GM23338 (cell line): ENCODE measurements at regions not wholly inside any gene's neighbourhood (a gene's known extent, or its start where the extent isn't known, plus 50 kb on each side); places are given as distances from the start of the nearest gene placed in this dataset.

ENCODE experiments used
- ATAC-seq: fragments of 200-7000 bp; cut with Tn5 transposase; 3 replicates; pipeline ENCODE4 v1.9.1; 2020
- DNase-seq: peaks from one replicate; pipeline ENCODE4 v3.0.0-alpha.2; 2015; ENCODE audit warnings: low spot score
- H2AFZ ChIP-seq: fragments of 200-600 bp; sonication (generic); 2 replicates; pipeline ENCODE4 v1.8.0; 2016; ENCODE audit warnings: antibody characterized with exemption, mild to moderate bottlenecking, moderate library complexity
- H3F3A ChIP-seq: fragments of 200-600 bp; sonication (generic); replicated peaks from 2 replicates; pipeline ENCODE4 v1.8.0; 2017; ENCODE audit warnings: antibody characterized with exemption, mixed run types, low read depth
- H3K27ac ChIP-seq: fragments of 200-600 bp; sonication (generic); 2 replicates; pipeline ENCODE4 v1.6.1; 2016; ENCODE audit warnings: low read depth
- H3K27me3 ChIP-seq: fragments of 200-600 bp; sonication (generic); 2 replicates; pipeline ENCODE4 v1.8.0; 2016; ENCODE audit warnings: mild to moderate bottlenecking, mixed run types, moderate library complexity; ENCODE audit not compliant: insufficient read depth
- H3K36me3 ChIP-seq: fragments of 200-600 bp; sonication (generic); 2 replicates; pipeline ENCODE4 v1.8.0; 2016; ENCODE audit warnings: mild to moderate bottlenecking; ENCODE audit not compliant: insufficient read depth
- H3K4me1 ChIP-seq: fragments of 200-600 bp; sonication (generic); 2 replicates; pipeline ENCODE4 v1.8.0; 2016; ENCODE audit warnings: mild to moderate bottlenecking, moderate library complexity; ENCODE audit not compliant: insufficient read depth
- H3K4me2 ChIP-seq: fragments of 200-600 bp; sonication (generic); 2 replicates; pipeline ENCODE4 v1.7.1; 2017; ENCODE audit warnings: mixed run types
- H3K4me3 ChIP-seq: fragments of 200-600 bp; sonication (generic); 2 replicates; pipeline ENCODE4 v1.6.1; 2016; ENCODE audit warnings: mixed run types
- H3K79me2 ChIP-seq: fragments of 200-600 bp; sonication (generic); replicated peaks from 2 replicates; pipeline ENCODE4 v1.8.0; 2017; ENCODE audit warnings: mild to moderate bottlenecking; ENCODE audit not compliant: insufficient read depth
- H3K9me2 ChIP-seq: fragments of 200-600 bp; sonication (generic); 2 replicates; pipeline ENCODE4 v1.8.0; 2017; ENCODE audit not compliant: insufficient read depth
- H4K20me1 ChIP-seq: fragments of 200-600 bp; sonication (generic); replicated peaks from 2 replicates; pipeline ENCODE4 v1.8.0; 2017; ENCODE audit warnings: mild to moderate bottlenecking; ENCODE audit not compliant: insufficient read depth
- H3K27ac Mint-ChIP-seq: 2 replicates; pipeline ENCODE4 v1.8.0; 2020; ENCODE audit warnings: inconsistent platforms, mild to moderate bottlenecking, moderate library complexity, mixed read lengths
- H3K27me3 Mint-ChIP-seq: 3 replicates; pipeline ENCODE4 v1.8.0; 2022; ENCODE audit warnings: low read depth, mild to moderate bottlenecking, moderate library complexity, mixed read lengths, inconsistent platforms; ENCODE audit not compliant: insufficient read depth, poor library complexity
- H3K36me3 Mint-ChIP-seq: 3 replicates; pipeline ENCODE4 v1.8.0; 2021; ENCODE audit warnings: low read depth, mild to moderate bottlenecking, inconsistent platforms, moderate library complexity, mixed read lengths
- H3K4me1 Mint-ChIP-seq: 3 replicates; pipeline ENCODE4 v1.8.0; 2020; ENCODE audit warnings: mild to moderate bottlenecking, inconsistent platforms, mixed read lengths
- H3K4me3 Mint-ChIP-seq: 3 replicates; pipeline ENCODE4 v1.8.0; 2021; ENCODE audit warnings: moderate library complexity, mild to moderate bottlenecking, inconsistent platforms, mixed read lengths
- H3K9me3 Mint-ChIP-seq: 3 replicates; pipeline ENCODE4 v1.8.0; 2020; ENCODE audit warnings: moderate library complexity, mild to moderate bottlenecking, inconsistent platforms, mixed read lengths
- CREB1 ChIP-seq: fragments of 250-450 bp; sonication (Bioruptor Pico); IDR thresholded peaks from 2 replicates; pipeline ENCODE4 v1.5.0; 2020; ENCODE audit warnings: low read depth, mild to moderate bottlenecking, moderate library complexity
- ETS1 ChIP-seq: IDR thresholded peaks from 2 replicates; pipeline ENCODE4 v1.6.1; 2016; ENCODE audit warnings: antibody characterized with exemption
- EZH2phosphoT487 ChIP-seq: fragments of 200-600 bp; sonication (generic); IDR thresholded peaks from one replicate; pipeline ENCODE4 v1.8.1; 2018; ENCODE audit warnings: antibody characterized with exemption; ENCODE audit not compliant: unreplicated experiment
- NANOG ChIP-seq: IDR thresholded peaks from 2 replicates; pipeline ENCODE4 v1.6.1; 2016; ENCODE audit warnings: antibody characterized with exemption, borderline replicate concordance
- POLR2AphosphoS5 ChIP-seq: IDR thresholded peaks from 2 replicates; pipeline ENCODE4 v1.6.1; 2016; ENCODE audit warnings: antibody characterized with exemption, low read depth
- REST ChIP-seq: IDR thresholded peaks from one replicate; pipeline ENCODE4 v1.6.1; 2018; ENCODE audit warnings: antibody characterized with exemption; ENCODE audit not compliant: unreplicated experiment
- STAT1 ChIP-seq: IDR thresholded peaks from one replicate; pipeline ENCODE4 v1.6.1; 2016; ENCODE audit warnings: antibody characterized with exemption; ENCODE audit not compliant: unreplicated experiment
- ZNF114 ChIP-seq: fragments of 250-450 bp; sonication (Bioruptor Pico); IDR thresholded peaks from 2 replicates; pipeline ENCODE4 v1.5.0; 2020; ENCODE audit warnings: mild to moderate bottlenecking, moderate library complexity

- Mint-ChIP-seq H3K27ac (no peak overlapping the region), H3K27me3 (no peaks in the 10 kb centered on the region), H3K9me3 (no peaks in the 10 kb centered on the region; the same call in 1 of the 3 replicates), H3K4me3 (no peak overlapping the region), H3K4me1 (no peaks in the 10 kb centered on the region), H3K36me3 (no peaks in the 10 kb centered on the region)
- Histone ChIP-seq H3K4me1 (no peaks in the 10 kb centered on the region), H4K20me1 (no peaks in the 10 kb centered on the region), H2AFZ (no peak overlapping the region), H3K4me3 (no peak overlapping the region), H3K36me3 (no peaks in the 10 kb centered on the region), H3K27ac (no peak overlapping the region), H3K27me3 (no peaks in the 10 kb centered on the region), H3K4me2 (no peak overlapping the region), H3K79me2 (no peaks in the 10 kb centered on the region), H3K9me2 (no peaks in the 10 kb centered on the region), H3F3A (no peaks in the 10 kb centered on the region)
- TF ChIP-seq ZNF114 (CRISPR knock-in tag): no peak
- no peak for TF ChIP-seq REST
- ATAC-seq (no peak), DNase-seq (no peak)
These were observed 758.3 kb downstream of the HDGFL1 start for GRCh38 chr6:23327621-23328020.

GRCh38 chr6:23329086-23329485 lies 759.7 kb downstream of the HDGFL1 start:
- Mint-ChIP-seq H3K9me3 (no peaks in the 10 kb centered on the region; the same call in 1 of the 3 replicates), H3K4me3 (no peak overlapping the region), H3K27ac (no peak overlapping the region), H3K27me3 (no peaks in the 10 kb centered on the region), H3K36me3 (no peaks in the 10 kb centered on the region), H3K4me1 (no peaks in the 10 kb centered on the region)
- Histone ChIP-seq H3K27ac (no peak overlapping the region), H2AFZ (no peak overlapping the region), H3K9me2 (no peaks in the 10 kb centered on the region), H3K4me3 (no peak overlapping the region), H3K36me3 (no peaks in the 10 kb centered on the region), H3K79me2 (no peaks in the 10 kb centered on the region), H3F3A (no peaks in the 10 kb centered on the region), H4K20me1 (no peaks in the 10 kb centered on the region), H3K4me2 (no peak overlapping the region), H3K4me1 (no peaks in the 10 kb centered on the region), H3K27me3 (no peaks in the 10 kb centered on the region)
- ATAC-seq: no peak
- TF ChIP-seq EZH2phosphoT487: no peak
- TF ChIP-seq STAT1: no peak
- no peak for DNase-seq

- Histone ChIP-seq H3K36me3 (no peaks in the 10 kb centered on the region), H3F3A (no peaks in the 10 kb centered on the region), H3K27me3 (no peaks in the 10 kb centered on the region), H3K9me2 (no peaks in the 10 kb centered on the region), H3K4me2 (no peak overlapping the region), H2AFZ (no peak overlapping the region), H3K4me1 (no peaks in the 10 kb centered on the region), H3K27ac (no peak overlapping the region), H4K20me1 (no peaks in the 10 kb centered on the region), H3K79me2 (no peaks in the 10 kb centered on the region), H3K4me3 (no peak overlapping the region)
- Mint-ChIP-seq H3K4me3 (no peak overlapping the region), H3K9me3 (no peaks in the 10 kb centered on the region; the same call in 1 of the 3 replicates), H3K36me3 (no peaks in the 10 kb centered on the region), H3K27ac (no peak overlapping the region), H3K4me1 (no peaks in the 10 kb centered on the region), H3K27me3 (peaks cover 2% of the 10 kb centered on the region)
- no peak for ATAC-seq
- no peak for DNase-seq
- TF ChIP-seq ETS1 (no peak), NANOG (no peak), EZH2phosphoT487 (no peak), ZNF114 (CRISPR knock-in tag) (no peak), POLR2AphosphoS5 (no peak), CREB1 (CRISPR knock-in tag) (no peak)
These were observed 761.3 kb downstream of the HDGFL1 start for GRCh38 chr6:23330632-23331031.
